ENCODE measurements at regions not wholly inside any gene's neighbourhood (a gene's known extent, or its start where the extent isn't known, plus 50 kb on each side); places are given as distances from the start of the nearest gene placed in this dataset.

GRCh38 chr6:96687121-96687520 is 124.2 kb downstream of the FHL5 start:
- DNase-seq (ENCODE audit: low read depth in 2 of 2), result no peak
- H3K4me3 ChIP-seq (replicated peaks in 1 of 2; ENCODE audit: low read depth in 2 of 2, low read length in 2 of 2), result no peak overlapping the region
- no peak for TF ChIP-seq CTCF (IDR thresholded peaks at IDR 0.05; ENCODE audit: low read depth, low read length)

GRCh38 chr6:96685702-96686101 is 122.8 kb downstream of the FHL5 start:
- DNase-seq (ENCODE audit: low read depth in 2 of 2), result no peak
- H3K4me3 ChIP-seq (replicated peaks in 1 of 2; ENCODE audit: low read depth in 2 of 2, low read length in 2 of 2), result no peak overlapping the region
- no peak for TF ChIP-seq CTCF (IDR thresholded peaks at IDR 0.05; ENCODE audit: low read depth, low read length)

- DNase-seq (ENCODE audit: low read depth in 2 of 2), result no peak
- no peak for TF ChIP-seq CTCF (IDR thresholded peaks at IDR 0.05; ENCODE audit: low read depth, low read length)
- no peak overlapping the region for H3K4me3 ChIP-seq (replicated peaks in 1 of 2; ENCODE audit: low read depth in 2 of 2, low read length in 2 of 2)
Measured at GRCh38 chr6:96683819-96684528, 121.0 kb downstream of the FHL5 start.

GRCh38 chr6:96682017-96682416 is 119.1 kb downstream of the FHL5 start:
- TF ChIP-seq CTCF (IDR thresholded peaks at IDR 0.05; ENCODE audit: low read depth, low read length), result no peak

GRCh38 chr6:96675597-96675996 is 112.7 kb downstream of the FHL5 start:
- no peak for TF ChIP-seq CTCF (IDR thresholded peaks at IDR 0.05; ENCODE audit: low read depth, low read length)
- no peak overlapping the region for H3K4me3 ChIP-seq (replicated peaks in 1 of 2; ENCODE audit: low read depth in 2 of 2, low read length in 2 of 2)
- DNase-seq (ENCODE audit: low read depth in 2 of 2), result no peak

More at GRCh38 chr6:96682017-96682416, 119.1 kb downstream of the FHL5 start:
- no peak overlapping the region for H3K4me3 ChIP-seq (replicated peaks in 1 of 2; ENCODE audit: low read depth in 2 of 2, low read length in 2 of 2)
- DNase-seq (ENCODE audit: low read depth in 2 of 2), result no peak
